Endometrium (tissue), 2 donors: ENCODE measurements at regions not wholly inside any gene's neighbourhood (a gene's known extent, or its start where the extent isn't known, plus 50 kb on each side); places are given as distances from the start of the nearest gene placed in this dataset.

Experiments
- FAIRE-seq: peaks from 2 replicates; lab custom pipeline; 2012; peaks lifted over from hg19 to GRCh38; lab: Jason Lieb, UNC
- donor health status: control.
- donor health status: control.

DNA sequence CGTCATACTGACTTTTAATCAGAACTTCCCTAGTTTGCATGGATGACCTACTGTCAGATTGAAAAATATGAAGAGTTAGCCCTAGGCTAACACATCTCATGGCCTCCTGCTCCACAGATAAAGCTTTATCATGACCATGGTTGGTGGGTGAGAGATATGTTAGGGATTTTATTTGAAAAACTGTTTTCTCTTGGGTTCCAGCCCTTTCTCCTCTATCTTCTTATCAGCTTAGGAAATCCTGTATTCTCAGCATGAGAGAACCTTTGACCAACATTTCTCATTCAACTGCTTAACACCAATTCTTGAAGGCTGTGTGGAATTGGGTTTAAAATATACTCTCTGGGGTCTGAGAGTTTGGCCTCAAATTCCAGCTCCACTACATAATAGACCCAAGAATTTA, 1407.0 kb upstream of the CELF4 start:
- FAIRE-seq = no peak

DNA sequence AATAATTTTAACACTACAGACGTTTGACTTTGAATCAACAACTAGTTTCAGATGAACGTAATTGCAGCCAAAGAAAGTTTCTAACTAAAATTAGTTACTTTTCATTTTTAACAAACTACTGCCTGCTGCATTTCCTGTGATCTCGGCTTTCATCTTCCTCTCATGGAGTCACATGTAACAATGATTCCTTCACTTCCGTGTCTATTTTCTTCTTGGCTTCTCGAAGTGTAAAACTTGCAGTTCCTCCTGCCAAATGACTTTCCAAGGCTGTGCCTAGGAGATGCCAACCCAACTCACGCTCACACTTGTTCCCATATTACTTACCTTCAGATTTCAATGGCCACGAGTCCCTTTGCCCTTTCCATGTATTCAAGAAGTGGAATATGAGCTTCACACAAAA, 1406.3 kb upstream of the CELF4 start:
- no peak for FAIRE-seq

DNA sequence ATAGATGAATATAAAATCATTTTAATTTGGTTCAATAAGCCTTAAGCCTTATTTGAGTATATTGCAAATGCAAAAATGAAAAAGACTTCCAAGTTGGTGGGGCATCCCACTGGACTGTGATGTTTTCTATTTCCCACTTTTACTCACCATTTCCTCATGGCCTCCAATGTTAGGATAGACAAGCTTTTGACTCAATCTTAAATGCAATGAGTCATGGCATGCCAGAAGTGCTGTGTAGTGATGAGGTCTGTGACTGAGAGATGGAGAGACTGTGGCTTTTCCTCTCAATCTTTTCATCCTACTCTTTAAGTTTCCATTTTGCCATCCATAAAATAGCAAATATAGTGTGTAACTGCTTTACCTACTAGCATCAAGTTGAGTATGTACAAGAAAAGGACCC, 1401.2 kb upstream of the CELF4 start:
- FAIRE-seq = no peak

- no peak for FAIRE-seq
Measured at GRCh38 chr18:38963943-38964660, 1398.5 kb upstream of the CELF4 start.

- no peak for FAIRE-seq
Measured at GRCh38 chr18:38961880-38962279, 1396.3 kb upstream of the CELF4 start.

DNA sequence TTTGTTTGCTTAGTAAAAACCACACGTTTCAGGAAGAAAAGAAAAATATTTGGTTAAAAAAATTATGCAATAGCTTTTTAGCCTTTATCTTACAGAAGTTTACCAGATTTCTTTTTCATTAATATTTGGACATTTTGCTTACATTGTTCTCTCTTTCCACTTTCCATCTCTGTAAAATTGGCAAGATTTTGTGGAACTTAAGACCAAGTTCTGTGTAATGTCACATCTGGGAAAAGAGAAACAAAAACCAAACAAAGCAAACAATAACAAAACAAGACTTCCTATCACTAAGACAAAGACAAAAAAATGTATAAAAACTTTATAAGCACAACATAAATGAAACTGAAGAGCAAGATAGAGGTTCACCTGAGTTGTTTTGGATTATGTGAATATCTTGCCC, 1392.1 kb upstream of the CELF4 start:
- peak; percentile 99 for FAIRE-seq

DNA sequence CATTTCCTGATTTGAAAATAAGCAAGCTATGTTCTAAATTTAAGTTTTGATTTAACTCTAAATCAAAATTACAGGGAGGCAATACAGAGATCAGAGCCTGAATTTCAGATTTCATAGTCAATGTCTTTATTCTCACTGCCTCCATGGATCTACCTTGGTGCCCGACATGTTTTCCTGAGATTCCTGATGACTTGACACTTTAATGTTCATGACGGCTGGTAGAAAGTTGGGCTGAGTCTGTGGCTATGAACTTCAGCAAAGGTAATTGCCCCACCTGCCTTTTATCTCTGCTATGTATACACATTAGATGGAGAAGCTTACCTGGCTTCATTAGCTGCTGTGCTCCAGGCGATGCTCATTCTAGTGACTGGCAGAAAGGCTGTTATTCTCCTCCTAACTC, 1390.5 kb upstream of the CELF4 start:
- FAIRE-seq = no peak

- no peak for FAIRE-seq
Measured at GRCh38 chr18:38951633-38952032, 1386.0 kb upstream of the CELF4 start.

DNA sequence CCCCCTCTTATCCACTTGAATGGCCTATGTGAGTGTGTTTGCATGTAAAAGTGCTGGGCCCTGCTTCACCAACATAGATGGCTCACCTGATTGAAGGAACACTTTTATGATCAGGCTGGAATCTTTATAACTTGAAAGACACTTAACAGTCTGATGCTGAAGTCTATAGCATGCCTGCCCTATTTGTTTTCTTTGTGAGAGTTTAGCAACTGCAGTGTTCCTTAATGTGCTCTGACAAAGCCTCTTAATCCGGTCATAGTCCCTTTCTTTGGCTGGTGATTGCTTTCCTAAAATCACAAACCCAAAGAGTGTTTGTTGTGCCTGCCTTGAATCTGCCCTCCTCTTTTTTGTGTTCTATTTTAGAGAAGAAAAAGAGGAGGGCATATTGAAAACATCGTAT, 1382.8 kb upstream of the CELF4 start:
- FAIRE-seq = no peak

GRCh38 chr18:38944446-38945024, 1378.9 kb upstream of the CELF4 start:
- no peak for FAIRE-seq

- FAIRE-seq = no peak
Measured at GRCh38 chr18:38941711-38942561, 1376.3 kb upstream of the CELF4 start.

GRCh38 chr18:38940863-38941531, 1375.4 kb upstream of the CELF4 start:
- FAIRE-seq = no peak

DNA sequence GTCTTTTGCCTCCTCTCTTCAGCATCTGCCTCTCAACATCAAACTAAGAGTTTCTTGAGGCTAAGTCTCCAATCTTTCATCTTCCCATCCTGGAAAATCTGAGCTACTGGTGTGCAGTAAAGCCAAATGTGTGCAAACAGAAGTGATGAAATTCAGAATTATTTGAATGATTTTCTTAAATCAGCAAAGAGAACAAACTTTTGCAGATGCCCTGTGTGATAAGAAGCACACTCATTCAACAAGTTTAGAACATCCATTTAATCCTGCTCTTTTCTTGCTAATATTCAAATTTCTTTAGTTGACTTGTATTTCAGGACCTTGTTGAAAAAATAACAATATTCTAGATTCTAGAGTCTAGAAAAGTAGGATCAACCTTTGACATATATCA, 1374.9 kb upstream of the CELF4 start:
- FAIRE-seq = no peak

DNA sequence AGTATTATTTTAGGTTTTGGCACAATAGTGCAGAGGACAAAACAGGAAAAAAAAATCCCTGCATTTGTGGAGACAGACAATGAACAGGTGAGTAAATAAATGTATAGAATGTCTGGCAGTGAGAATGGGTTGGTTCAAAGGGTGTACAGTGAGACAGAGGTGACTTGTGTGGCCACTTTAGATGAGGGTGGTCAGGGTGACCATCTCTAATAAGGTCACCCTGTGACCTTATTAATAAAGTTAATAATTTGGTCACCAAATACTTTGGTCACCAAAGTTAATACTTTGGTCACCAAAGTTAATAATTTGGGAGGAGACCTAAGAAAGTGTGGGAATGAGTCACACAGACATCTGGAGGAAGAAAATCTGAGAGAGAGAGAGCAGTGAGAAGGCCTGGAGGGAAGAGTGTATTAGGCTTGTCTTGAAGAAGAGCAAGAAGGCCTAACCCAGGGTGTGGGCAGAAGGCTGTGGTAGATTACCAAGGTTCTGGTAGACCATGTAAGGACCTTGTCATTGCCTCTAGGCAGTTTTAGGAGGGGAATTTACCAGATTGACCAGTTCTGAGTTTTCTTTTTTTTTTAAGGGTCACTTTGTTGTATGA, 1368.4 kb upstream of the CELF4 start:
- FAIRE-seq = no peak

- FAIRE-seq = no peak
Measured at GRCh38 chr18:38933322-38933721, 1367.7 kb upstream of the CELF4 start.

DNA sequence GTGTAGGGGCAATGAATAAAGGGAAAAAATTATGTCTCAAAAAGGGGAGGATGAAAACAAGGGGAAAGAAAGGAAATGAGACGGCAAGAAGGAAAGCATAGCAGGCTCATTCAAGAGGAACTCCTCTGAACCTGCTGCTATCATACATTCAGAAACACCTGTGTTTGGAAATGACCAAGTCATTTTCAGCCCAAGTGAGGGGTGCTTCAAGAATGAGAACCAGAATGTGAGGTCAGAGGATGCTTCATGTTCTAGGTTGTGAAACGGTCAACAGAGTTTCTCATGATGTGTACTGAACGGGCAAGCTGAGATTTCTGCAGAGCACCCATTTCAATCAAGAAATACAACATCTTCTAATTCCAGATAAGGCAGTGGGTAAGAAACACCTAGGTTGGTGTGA, 1367.2 kb upstream of the CELF4 start:
- no peak for FAIRE-seq

DNA sequence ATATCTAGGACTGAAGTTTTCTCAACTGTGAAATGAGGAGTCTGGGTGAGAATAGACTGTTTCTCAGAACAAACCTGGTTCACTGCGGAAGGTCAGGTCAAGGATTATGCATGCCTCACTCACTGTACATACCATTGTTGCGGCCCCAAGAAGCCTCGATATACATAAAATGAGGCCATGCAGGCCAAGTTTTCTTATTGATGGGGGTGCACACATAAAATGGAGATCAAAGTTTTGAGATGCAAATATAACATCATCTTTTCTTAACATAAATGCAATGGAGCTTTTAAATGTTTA, 1366.1 kb upstream of the CELF4 start:
- FAIRE-seq = no peak

DNA sequence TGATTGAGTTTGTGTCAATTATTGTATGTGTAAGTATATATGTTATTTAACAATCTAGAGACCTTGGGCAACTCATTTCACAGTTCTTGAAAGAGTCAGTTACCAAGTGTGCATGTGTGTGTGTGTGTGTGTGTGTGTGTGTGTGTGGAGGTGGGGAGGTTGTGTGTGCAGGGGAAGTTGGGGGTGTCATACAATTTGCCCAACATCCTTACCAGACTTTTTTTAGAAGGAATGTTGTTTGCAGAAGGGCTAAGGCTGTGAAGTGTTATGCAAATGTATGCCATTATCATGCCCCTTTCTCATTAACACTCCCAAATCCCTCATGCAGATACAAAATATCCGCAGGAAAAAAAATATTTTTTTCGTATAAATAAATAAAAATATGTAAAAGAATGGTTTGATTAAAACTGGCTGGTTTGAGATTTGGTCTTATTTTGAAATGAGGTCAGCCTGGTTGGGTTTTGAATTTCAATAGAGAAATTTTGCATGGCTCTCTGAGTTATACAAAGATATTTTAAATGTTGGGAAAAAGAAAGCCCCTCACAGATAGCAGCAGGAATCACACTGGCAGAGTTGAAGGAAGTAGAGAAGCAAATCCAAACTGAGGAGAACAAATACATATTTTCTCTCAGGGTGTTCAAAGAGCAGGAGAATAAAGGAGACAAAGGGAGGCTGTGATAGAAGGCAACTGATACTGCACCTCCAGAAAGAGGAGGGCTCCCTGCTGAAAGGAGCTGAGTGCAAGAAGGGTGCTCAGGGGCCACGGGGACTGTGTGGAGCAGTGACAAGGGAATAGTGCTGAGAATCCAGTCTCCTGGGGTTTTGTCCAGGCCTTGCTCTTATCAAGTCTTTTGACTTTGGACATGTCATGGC, 1365.5 kb upstream of the CELF4 start:
- no peak for FAIRE-seq

- no peak for FAIRE-seq
Measured at GRCh38 chr18:38923540-38923939, 1357.9 kb upstream of the CELF4 start.

GRCh38 chr18:38923126-38923525, 1357.5 kb upstream of the CELF4 start:
- no peak for FAIRE-seq

DNA sequence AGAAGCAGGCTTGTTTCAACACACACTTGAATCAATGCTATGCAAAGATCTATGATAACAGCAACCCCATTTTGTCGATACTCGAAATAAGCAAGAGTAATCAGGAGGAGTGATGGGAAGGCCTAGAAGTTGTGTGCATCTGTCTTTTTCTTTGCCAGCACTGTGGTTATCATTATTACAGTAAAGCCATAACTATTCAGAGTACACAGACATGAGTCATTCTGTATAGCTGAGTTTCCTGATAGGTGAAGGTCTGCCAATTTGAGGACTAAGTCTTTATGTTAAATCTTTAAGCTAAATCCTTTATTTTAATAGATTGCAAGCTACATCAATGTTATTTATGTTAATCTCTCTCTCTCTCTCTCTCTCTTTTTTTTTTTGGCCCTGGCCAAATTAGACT, 1344.4 kb upstream of the CELF4 start:
- FAIRE-seq = no peak

DNA sequence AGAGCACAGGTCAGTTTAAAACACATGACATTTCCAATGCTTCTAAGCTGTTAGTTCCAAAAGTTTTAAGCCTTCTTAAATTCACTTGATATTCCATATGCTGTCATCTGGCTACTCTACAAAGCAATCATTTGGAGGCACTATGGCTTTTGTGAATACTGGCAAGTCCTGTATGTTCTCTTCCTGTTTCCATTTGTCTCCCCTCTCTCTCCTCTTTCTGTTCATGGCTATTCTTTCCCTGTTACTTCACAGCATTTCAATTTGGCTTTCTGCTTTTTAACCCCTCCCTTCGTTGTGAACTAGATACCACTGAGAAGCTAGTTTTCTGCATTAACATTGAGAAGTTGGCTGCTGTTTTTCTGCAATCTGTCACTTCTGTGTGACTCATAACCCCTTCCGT, 1337.2 kb upstream of the CELF4 start:
- no peak for FAIRE-seq
